Stimulated activated memory B cell treated with anti-CD40 and anti-IgM and Interleukin-4, amounts not matched to agents 10 μg/mL and 1 μg/mL and 100 μg/mL, for 72 hours (primary cell): ENCODE measurements at regions not wholly inside any gene's neighbourhood (a gene's known extent, or its start where the extent isn't known, plus 50 kb on each side); places are given as distances from the start of the nearest gene placed in this dataset.
A peak's percentile ranks its signal among the peaks of the same experiment; 100 is the strongest.

ENCODE experiments used
- ATAC-seq: fragments of 150-1000 bp; cut with Tn5 transposase; 2 replicates; pipeline ENCODE4 v1.10.0; 2021
- H3K27ac Mint-ChIP-seq: one replicate; pipeline ENCODE4 v1.8.0; 2022; ENCODE audit warnings: mild to moderate bottlenecking, mixed read lengths
- H3K27me3 Mint-ChIP-seq: one replicate; pipeline ENCODE4 v1.8.0; 2022; ENCODE audit warnings: mixed read lengths
- H3K36me3 Mint-ChIP-seq: one replicate; pipeline ENCODE4 v1.8.0; 2022; ENCODE audit warnings: mixed read lengths
- H3K4me1 Mint-ChIP-seq: one replicate; pipeline ENCODE4 v1.8.0; 2022; ENCODE audit warnings: mixed read lengths
- H3K4me3 Mint-ChIP-seq: one replicate; pipeline ENCODE4 v1.8.0; 2022; ENCODE audit warnings: mild to moderate bottlenecking, moderate library complexity, mixed read lengths
- H3K9me3 Mint-ChIP-seq: one replicate; pipeline ENCODE4 v1.8.0; 2022; ENCODE audit warnings: mixed read lengths

GRCh38 chr2:41867553-41867952, 180.3 kb upstream of the PKDCC start:
- peaks cover under 1% of the 10 kb centered on the region for H3K4me1 Mint-ChIP-seq
- no peak overlapping the region for H3K4me3 Mint-ChIP-seq
- H3K27ac Mint-ChIP-seq: no peak overlapping the region
- H3K27me3 Mint-ChIP-seq: peaks cover 14% of the 10 kb centered on the region
- H3K36me3 Mint-ChIP-seq: no peaks in the 10 kb centered on the region
- no peaks in the 10 kb centered on the region for H3K9me3 Mint-ChIP-seq
- peak; percentile 27 for ATAC-seq

DNA sequence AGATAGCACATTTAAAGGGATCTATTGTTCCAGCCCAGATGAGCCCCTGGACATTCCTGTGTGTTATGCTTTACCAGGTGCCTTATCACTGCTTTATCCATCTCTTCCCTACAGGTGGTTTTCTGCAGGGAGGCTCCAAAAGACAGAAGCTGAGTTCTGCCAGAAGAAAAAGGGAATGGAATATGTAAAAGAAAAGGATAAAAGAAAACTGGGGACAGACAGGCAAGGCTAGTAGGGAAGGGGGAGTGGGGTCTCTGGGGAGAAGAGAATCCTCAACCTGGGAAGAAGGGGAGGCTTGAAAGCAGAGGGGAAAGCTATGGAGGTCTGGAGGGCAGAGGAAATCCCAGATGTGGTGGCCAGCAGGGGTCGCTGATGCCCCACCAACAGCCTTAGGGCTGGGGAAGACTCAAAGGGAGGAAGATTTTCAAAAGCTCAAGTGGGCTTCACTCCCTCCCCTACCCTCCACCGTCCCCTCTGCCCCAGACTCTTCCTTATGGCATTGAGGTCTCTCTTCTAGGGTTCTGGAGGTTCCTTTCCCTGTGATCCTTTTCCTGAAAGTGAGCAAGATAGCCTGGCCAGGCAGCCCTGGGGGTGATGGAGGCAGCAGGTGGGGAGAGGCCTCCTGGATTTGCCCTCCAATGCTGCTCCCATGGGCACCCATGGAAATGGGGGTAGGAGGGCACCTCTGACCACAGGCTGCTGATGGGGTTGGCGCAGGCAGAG, 178.1 kb upstream of the PKDCC start:
- H3K9me3 Mint-ChIP-seq: no peaks in the 10 kb centered on the region
- no peaks in the 10 kb centered on the region for H3K27me3 Mint-ChIP-seq
- ATAC-seq: peak; percentile 77
- no peaks in the 10 kb centered on the region for H3K36me3 Mint-ChIP-seq
- H3K4me3 Mint-ChIP-seq: no peak overlapping the region
- H3K27ac Mint-ChIP-seq: no peak overlapping the region
- peaks cover 5% of the 10 kb centered on the region for H3K4me1 Mint-ChIP-seq

- peaks cover 5% of the 10 kb centered on the region for H3K4me1 Mint-ChIP-seq
- H3K27ac Mint-ChIP-seq: no peak overlapping the region
- no peaks in the 10 kb centered on the region for H3K9me3 Mint-ChIP-seq
- no peaks in the 10 kb centered on the region for H3K27me3 Mint-ChIP-seq
- no peak for ATAC-seq
- no peaks in the 10 kb centered on the region for H3K36me3 Mint-ChIP-seq
- H3K4me3 Mint-ChIP-seq: no peak overlapping the region
Measured at GRCh38 chr2:41870265-41870585, 177.6 kb upstream of the PKDCC start.

- Mint-ChIP-seq H3K36me3 (no peaks in the 10 kb centered on the region), H3K9me3 (no peaks in the 10 kb centered on the region), H3K4me3 (no peak overlapping the region), H3K27ac (no peak overlapping the region), H3K4me1 (peaks cover 5% of the 10 kb centered on the region), H3K27me3 (no peaks in the 10 kb centered on the region)
- no peak for ATAC-seq
Measured at GRCh38 chr2:41871080-41871479, 176.7 kb upstream of the PKDCC start.

DNA sequence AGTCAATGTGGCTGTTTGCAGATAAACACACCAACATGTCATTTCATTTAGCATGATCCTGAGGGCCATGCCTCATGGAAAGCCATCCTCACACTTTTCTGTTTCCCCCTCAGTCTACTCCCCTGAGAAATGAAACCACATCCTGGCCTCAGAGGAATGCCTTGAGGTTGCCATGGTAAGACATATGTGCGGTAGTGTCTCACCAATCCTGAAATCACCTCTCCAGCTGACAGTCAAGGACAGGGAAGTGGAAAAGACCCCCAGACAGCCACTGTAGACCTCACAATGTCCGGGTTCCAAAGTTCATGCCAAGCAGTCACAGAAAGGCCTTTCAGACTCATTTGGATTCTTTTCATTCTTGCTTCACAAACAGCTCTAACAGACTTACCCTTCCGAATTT, 175.2 kb upstream of the PKDCC start:
- ATAC-seq: no peak
- Mint-ChIP-seq H3K4me3 (no peak overlapping the region), H3K27ac (no peak overlapping the region), H3K27me3 (peaks cover 12% of the 10 kb centered on the region), H3K4me1 (peaks cover 5% of the 10 kb centered on the region), H3K9me3 (no peaks in the 10 kb centered on the region), H3K36me3 (no peaks in the 10 kb centered on the region)

- Mint-ChIP-seq H3K36me3 (no peaks in the 10 kb centered on the region), H3K27ac (no peak overlapping the region), H3K4me3 (no peak overlapping the region), H3K4me1 (peaks cover 5% of the 10 kb centered on the region), H3K27me3 (peaks cover 13% of the 10 kb centered on the region), H3K9me3 (no peaks in the 10 kb centered on the region)
- no peak for ATAC-seq
Measured at GRCh38 chr2:41873102-41874031, 174.5 kb upstream of the PKDCC start.

GRCh38 chr2:41877114-41877678, 170.6 kb upstream of the PKDCC start:
- Mint-ChIP-seq H3K27ac (no peak overlapping the region), H3K4me3 (no peak overlapping the region), H3K36me3 (no peaks in the 10 kb centered on the region), H3K4me1 (peaks cover 12% of the 10 kb centered on the region), H3K27me3 (peaks cover 36% of the 10 kb centered on the region), H3K9me3 (no peaks in the 10 kb centered on the region)
- ATAC-seq: no peak

- H3K27me3 Mint-ChIP-seq: peaks cover 38% of the 10 kb centered on the region
- H3K4me1 Mint-ChIP-seq: peaks cover 7% of the 10 kb centered on the region
- no peak overlapping the region for H3K27ac Mint-ChIP-seq
- H3K9me3 Mint-ChIP-seq: no peaks in the 10 kb centered on the region
- no peak overlapping the region for H3K4me3 Mint-ChIP-seq
- H3K36me3 Mint-ChIP-seq: no peaks in the 10 kb centered on the region
- ATAC-seq: no peak
Measured at GRCh38 chr2:41878056-41878455, 169.8 kb upstream of the PKDCC start.

DNA sequence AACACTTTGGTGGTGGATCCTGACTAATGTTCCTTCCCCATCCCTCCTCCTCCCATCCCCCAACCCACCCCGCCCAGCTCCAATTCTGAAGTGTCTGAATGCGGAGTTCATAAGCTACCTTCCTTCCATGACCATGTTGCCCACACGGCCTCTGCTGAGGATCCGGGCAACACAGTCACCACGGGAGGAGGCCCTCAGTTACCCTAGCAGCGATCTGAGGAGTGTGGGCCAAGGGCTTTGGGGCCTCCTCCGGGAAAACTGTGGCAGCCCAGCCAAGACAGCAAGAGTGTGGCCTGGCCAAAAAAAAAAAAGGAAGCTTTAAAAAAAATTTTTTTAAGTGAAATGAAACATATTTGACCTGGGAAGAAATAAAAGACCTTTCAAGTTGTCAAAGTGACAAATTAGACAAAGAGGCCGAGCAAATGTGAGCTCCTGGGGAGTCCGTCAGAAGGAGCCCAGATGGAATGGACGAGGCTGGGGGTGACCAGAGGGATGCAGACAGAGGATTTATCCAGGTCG, 169.0 kb upstream of the PKDCC start:
- Mint-ChIP-seq H3K4me3 (no peak overlapping the region), H3K27me3 (peaks cover 38% of the 10 kb centered on the region), H3K27ac (no peak overlapping the region), H3K9me3 (no peaks in the 10 kb centered on the region), H3K36me3 (no peaks in the 10 kb centered on the region), H3K4me1 (peaks cover 7% of the 10 kb centered on the region)
- no peak for ATAC-seq

DNA sequence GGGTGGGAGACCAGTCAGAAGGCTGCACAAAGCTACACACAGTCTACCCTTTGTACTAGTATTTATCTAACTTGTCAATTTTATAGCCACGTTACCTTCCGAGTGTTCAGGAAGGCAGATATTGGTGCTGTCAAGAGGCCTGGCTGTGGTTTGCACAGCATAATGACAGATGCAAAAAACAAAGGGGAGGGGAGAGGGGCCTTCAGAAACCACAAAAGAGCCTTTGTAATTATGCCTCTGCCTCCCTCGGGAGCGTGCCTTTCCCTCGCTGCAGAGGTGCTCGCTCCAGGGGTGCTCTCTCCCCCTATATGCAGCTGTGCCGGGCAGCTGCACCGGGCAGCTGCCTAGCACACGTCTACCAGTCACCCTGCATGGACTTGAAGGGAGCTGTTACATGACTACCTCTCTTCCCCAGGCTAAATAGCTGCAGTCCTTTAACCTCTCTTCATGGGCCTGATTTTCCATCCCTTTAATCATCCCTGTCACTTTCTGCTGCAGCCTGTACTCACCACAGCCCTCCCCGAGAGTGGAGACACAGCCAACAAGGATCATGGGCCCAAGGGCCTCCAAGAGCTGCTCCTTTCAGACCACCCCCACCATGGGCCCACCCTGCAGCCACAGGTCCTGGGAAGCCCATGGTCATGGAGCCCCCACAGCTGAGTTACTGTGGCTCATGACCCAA, 168.4 kb upstream of the PKDCC start:
- Mint-ChIP-seq H3K4me3 (no peak overlapping the region), H3K9me3 (no peaks in the 10 kb centered on the region), H3K27ac (no peak overlapping the region), H3K36me3 (no peaks in the 10 kb centered on the region), H3K27me3 (peaks cover 38% of the 10 kb centered on the region), H3K4me1 (peaks cover 7% of the 10 kb centered on the region)
- ATAC-seq: no peak

GRCh38 chr2:41880561-41881243, 167.1 kb upstream of the PKDCC start:
- no peak for ATAC-seq
- Mint-ChIP-seq H3K27ac (no peak overlapping the region), H3K4me1 (peaks cover 7% of the 10 kb centered on the region), H3K4me3 (no peak overlapping the region), H3K27me3 (peaks cover 47% of the 10 kb centered on the region), H3K9me3 (no peaks in the 10 kb centered on the region), H3K36me3 (no peaks in the 10 kb centered on the region)

GRCh38 chr2:41881249-41881648, 166.6 kb upstream of the PKDCC start:
- no peak for ATAC-seq
- Mint-ChIP-seq H3K4me3 (no peak overlapping the region), H3K36me3 (no peaks in the 10 kb centered on the region), H3K27me3 (peaks cover 52% of the 10 kb centered on the region), H3K9me3 (no peaks in the 10 kb centered on the region), H3K4me1 (peaks cover 7% of the 10 kb centered on the region), H3K27ac (no peak overlapping the region)

DNA sequence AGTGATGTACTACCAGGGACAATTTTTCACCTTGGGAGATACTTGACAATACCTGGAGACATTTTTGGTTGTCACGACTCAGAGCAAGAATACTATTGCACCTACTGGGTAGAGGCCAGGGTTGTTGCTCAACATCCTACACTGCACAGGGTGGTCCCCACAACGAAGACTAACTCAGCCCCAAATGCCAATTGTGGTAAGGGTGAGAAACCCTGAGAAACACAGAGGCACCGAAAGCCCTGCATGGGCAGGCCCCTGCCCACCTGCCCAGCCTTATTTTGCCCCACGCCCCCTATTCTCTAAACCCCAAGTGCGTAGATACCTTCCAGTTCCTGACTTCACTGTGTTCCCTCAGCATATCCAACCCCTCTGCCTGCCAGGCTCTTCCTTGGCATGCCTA, 163.1 kb upstream of the PKDCC start:
- Mint-ChIP-seq H3K9me3 (peaks cover 3% of the 10 kb centered on the region), H3K27ac (no peak overlapping the region), H3K4me3 (no peak overlapping the region), H3K36me3 (no peaks in the 10 kb centered on the region), H3K27me3 (peaks cover 56% of the 10 kb centered on the region), H3K4me1 (peaks cover 3% of the 10 kb centered on the region)
- ATAC-seq: no peak

GRCh38 chr2:41886145-41886664, 161.6 kb upstream of the PKDCC start:
- Mint-ChIP-seq H3K36me3 (no peaks in the 10 kb centered on the region), H3K4me3 (no peak overlapping the region), H3K27me3 (peaks cover 58% of the 10 kb centered on the region), H3K4me1 (no peaks in the 10 kb centered on the region), H3K27ac (no peak overlapping the region), H3K9me3 (peaks cover 3% of the 10 kb centered on the region)
- no peak for ATAC-seq
